ENCODE measurements at regions not wholly inside any gene's neighbourhood (a gene's known extent, or its start where the extent isn't known, plus 50 kb on each side); places are given as distances from the start of the nearest gene placed in this dataset.

DNA sequence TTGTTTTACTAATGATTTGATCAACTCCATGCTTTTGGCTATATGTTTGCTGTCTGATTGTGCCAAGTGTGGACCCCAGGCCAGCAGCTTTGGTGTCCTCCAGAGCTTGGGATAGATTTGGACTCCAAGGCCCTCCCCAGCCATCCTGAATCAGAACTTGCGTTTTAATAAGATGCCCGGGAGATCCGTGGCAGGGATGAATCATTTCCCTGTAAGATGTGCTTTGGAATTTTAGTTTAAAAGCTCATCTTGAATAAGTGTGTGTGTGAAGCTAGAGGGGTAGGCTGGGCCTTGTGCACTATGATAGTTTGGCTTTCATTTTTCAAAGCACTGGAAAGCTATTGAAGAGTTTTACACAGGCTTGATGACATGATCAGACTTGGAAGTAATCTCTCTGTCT is 66.2 kb upstream of the SDK1 start:
- Histone ChIP-seq H2AFZ (no peak overlapping the region), H3K4me2 (no peak overlapping the region), H3K27ac (no peak overlapping the region), H3K9me2 (replicated peaks; ENCODE audit: insufficient read depth) (no peaks in the 10 kb centered on the region), H3K79me2 (no peaks in the 10 kb centered on the region), H3K36me3 (replicated peaks; ENCODE audit: insufficient read depth, low read depth) (no peaks in the 10 kb centered on the region), H3K9me3 (ENCODE audit: low read depth) (no peaks in the 10 kb centered on the region), H3K27me3 (no peaks in the 10 kb centered on the region), H3K4me1 (ENCODE audit: insufficient read depth) (no peaks in the 10 kb centered on the region), H3K4me3 (no peak overlapping the region), H4K20me1 (ENCODE audit: insufficient read depth, poor library complexity, severe bottlenecking) (no peaks in the 10 kb centered on the region)
- no peak for DNase-seq (ENCODE audit: low spot score)
- 96% methylated on average over 3 of the region's 3 CpGs for WGBS (ENCODE audit: low lambda C conversion rate, missing lambda C conversion rate)
- TF ChIP-seq EZH2 (IDR thresholded peaks at IDR 0.05; ENCODE audit: borderline replicate concordance) (no peak), EZH2phosphoT487 (IDR thresholded peaks at IDR 0.05; ENCODE audit: low read depth, severe bottlenecking, unreplicated experiment) (no peak)
- TF ChIP-seq, protein P1, sequence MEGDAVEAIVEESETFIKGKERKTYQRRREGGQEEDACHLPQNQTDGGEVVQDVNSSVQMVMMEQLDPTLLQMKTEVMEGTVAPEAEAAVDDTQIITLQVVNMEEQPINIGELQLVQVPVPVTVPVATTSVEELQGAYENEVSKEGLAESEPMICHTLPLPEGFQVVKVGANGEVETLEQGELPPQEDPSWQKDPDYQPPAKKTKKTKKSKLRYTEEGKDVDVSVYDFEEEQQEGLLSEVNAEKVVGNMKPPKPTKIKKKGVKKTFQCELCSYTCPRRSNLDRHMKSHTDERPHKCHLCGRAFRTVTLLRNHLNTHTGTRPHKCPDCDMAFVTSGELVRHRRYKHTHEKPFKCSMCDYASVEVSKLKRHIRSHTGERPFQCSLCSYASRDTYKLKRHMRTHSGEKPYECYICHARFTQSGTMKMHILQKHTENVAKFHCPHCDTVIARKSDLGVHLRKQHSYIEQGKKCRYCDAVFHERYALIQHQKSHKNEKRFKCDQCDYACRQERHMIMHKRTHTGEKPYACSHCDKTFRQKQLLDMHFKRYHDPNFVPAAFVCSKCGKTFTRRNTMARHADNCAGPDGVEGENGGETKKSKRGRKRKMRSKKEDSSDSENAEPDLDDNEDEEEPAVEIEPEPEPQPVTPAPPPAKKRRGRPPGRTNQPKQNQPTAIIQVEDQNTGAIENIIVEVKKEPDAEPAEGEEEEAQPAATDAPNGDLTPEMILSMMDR (IDR thresholded peaks at IDR 0.05; ENCODE audit: poor library complexity): no peak

DNA sequence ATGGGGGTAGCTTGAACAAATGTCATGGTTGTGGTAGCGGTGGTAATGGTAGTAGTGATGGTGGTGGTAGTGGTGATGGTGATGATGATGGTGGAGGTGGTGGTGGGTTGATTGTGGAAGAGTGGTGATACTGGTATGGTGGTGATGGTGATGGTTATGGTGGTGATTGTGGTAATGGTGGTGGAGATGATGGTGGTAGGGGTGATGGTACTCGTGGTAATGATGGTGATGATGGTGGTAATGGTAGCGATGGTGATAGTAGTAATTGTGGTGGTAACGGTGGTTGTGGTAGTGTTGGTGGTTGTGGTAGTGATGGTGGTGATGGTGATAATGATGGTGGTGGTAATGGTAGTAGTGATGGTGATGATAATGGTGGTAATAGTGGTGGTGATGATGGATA is 65.7 kb upstream of the SDK1 start:
- TF ChIP-seq, protein P1 (IDR thresholded peaks at IDR 0.05; ENCODE audit: poor library complexity): no peak
- TF ChIP-seq EZH2 (IDR thresholded peaks at IDR 0.05; ENCODE audit: borderline replicate concordance) (no peak), EZH2phosphoT487 (IDR thresholded peaks at IDR 0.05; ENCODE audit: low read depth, severe bottlenecking, unreplicated experiment) (no peak)
- DNase-seq (ENCODE audit: low spot score): no peak
- Histone ChIP-seq H3K9me2 (replicated peaks; ENCODE audit: insufficient read depth) (no peaks in the 10 kb centered on the region), H3K27ac (no peak overlapping the region), H3K9me3 (ENCODE audit: low read depth) (no peaks in the 10 kb centered on the region), H3K79me2 (no peaks in the 10 kb centered on the region), H3K4me2 (no peak overlapping the region), H4K20me1 (ENCODE audit: insufficient read depth, poor library complexity, severe bottlenecking) (no peaks in the 10 kb centered on the region), H2AFZ (no peak overlapping the region), H3K4me3 (no peak overlapping the region), H3K27me3 (no peaks in the 10 kb centered on the region), H3K36me3 (replicated peaks; ENCODE audit: insufficient read depth, low read depth) (no peaks in the 10 kb centered on the region), H3K4me1 (ENCODE audit: insufficient read depth) (no peaks in the 10 kb centered on the region)
- WGBS (ENCODE audit: low lambda C conversion rate, missing lambda C conversion rate): 89% methylated on average over 4 of the region's 4 CpGs

DNA sequence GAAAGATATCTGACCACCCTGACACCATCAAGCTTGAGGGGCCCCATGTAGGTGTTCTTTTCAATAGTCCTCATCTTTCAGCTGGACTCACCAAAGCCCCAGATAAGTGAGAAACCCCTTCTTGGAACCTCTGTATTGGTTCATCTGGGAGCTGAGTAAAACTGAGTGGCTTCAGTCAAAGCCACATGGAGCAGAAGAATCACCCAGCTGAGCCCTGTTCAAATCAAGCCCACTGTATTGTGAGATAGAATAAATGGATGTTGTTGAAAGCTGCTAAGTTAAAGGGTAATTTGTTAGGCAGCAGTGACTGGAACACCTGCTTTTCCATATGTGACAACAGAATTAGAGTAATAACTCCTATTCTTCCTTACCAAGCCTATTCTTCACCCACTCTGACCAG is 64.8 kb upstream of the SDK1 start:
- Histone ChIP-seq H3K79me2 (no peaks in the 10 kb centered on the region), H3K9me2 (replicated peaks; ENCODE audit: insufficient read depth) (no peaks in the 10 kb centered on the region), H2AFZ (no peak overlapping the region), H3K9me3 (ENCODE audit: low read depth) (no peaks in the 10 kb centered on the region), H4K20me1 (ENCODE audit: insufficient read depth, poor library complexity, severe bottlenecking) (no peaks in the 10 kb centered on the region), H3K36me3 (replicated peaks; ENCODE audit: insufficient read depth, low read depth) (no peaks in the 10 kb centered on the region), H3K4me3 (no peak overlapping the region), H3K4me1 (ENCODE audit: insufficient read depth) (no peaks in the 10 kb centered on the region), H3K27me3 (no peaks in the 10 kb centered on the region), H3K27ac (no peak overlapping the region), H3K4me2 (no peak overlapping the region)
- DNase-seq (ENCODE audit: low spot score): no peak
- no peak for TF ChIP-seq EZH2 (IDR thresholded peaks at IDR 0.05; ENCODE audit: borderline replicate concordance)

DNA sequence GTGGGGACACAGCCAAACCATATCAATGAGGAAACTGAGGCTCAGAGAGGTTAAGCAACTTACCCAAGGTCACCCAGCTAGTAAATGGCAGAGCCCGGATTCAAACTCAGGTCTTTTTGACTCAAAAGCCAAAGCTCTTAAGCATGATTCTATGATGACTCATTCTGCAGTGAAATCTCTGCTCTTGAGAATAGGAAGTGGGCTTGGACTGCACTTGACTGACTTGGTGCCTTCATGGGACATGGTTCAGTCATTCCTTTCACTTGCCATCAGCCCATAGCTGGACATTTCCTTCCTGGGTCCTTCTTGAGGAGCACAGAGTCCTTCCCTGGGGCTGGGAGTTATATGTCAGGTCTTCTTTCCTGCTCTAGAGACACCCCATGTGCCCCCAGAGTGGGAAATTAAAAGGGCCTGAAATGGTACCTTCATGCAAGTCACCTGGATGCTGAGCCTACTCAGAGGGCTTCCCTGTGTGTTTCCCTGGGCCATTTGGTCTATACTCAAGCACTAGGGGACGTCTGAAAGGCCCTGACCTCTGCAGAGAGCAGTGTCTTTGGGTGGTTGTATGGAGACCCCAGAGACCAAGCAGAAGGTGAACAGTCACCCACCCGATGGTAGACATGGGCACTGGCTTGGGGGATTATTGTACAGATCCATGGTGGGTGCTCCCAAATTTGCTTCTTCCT is 62.4 kb upstream of the SDK1 start:
- no peak overlapping the region for H3K27ac ChIP-seq
- no peak overlapping the region for H3K4me3 ChIP-seq
- H3K79me2 ChIP-seq: no peaks in the 10 kb centered on the region
- TF ChIP-seq EZH2phosphoT487 (IDR thresholded peaks at IDR 0.05; ENCODE audit: low read depth, severe bottlenecking, unreplicated experiment) (no peak), EZH2 (IDR thresholded peaks at IDR 0.05; ENCODE audit: borderline replicate concordance) (no peak)
- TF ChIP-seq, protein P1 (IDR thresholded peaks at IDR 0.05; ENCODE audit: poor library complexity): no peak
- H4K20me1 ChIP-seq (ENCODE audit: insufficient read depth, poor library complexity, severe bottlenecking): no peaks in the 10 kb centered on the region
- H3K4me1 ChIP-seq (ENCODE audit: insufficient read depth): no peaks in the 10 kb centered on the region
- H3K9me3 ChIP-seq (ENCODE audit: low read depth): no peaks in the 10 kb centered on the region
- no peak for DNase-seq (ENCODE audit: low spot score)
- H3K9me2 ChIP-seq (replicated peaks; ENCODE audit: insufficient read depth): no peaks in the 10 kb centered on the region
- H2AFZ ChIP-seq: no peak overlapping the region
- H3K4me2 ChIP-seq: no peak overlapping the region
- H3K36me3 ChIP-seq (replicated peaks; ENCODE audit: insufficient read depth, low read depth): no peaks in the 10 kb centered on the region
- 92% methylated on average over 3 of the region's 3 CpGs for WGBS (ENCODE audit: low lambda C conversion rate, missing lambda C conversion rate)
- H3K27me3 ChIP-seq: no peaks in the 10 kb centered on the region
